ENCODE measurements at regions not wholly inside any gene's neighbourhood (a gene's known extent, or its start where the extent isn't known, plus 50 kb on each side); places are given as distances from the start of the nearest gene placed in this dataset.

DNA sequence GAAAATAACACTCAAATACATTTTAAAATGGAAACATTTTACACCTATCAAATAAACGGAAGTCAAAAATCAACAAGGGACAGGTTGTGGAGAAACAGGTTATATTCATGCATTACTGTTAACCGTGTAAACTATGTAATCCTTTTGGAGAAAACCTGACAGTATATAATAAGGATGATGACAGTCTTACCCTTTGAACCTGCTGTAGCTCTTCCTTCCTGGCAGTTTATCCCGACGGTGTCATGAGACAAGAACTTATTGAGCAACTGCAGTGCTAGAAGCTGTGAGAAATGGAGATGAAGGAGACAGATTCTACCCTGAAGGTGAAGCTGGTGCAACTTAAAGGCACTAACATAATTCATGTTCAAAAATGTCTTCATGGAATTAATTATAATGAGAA is 76.7 kb downstream of the PLEKHG1 start:
- TF ChIP-seq, protein P1, sequence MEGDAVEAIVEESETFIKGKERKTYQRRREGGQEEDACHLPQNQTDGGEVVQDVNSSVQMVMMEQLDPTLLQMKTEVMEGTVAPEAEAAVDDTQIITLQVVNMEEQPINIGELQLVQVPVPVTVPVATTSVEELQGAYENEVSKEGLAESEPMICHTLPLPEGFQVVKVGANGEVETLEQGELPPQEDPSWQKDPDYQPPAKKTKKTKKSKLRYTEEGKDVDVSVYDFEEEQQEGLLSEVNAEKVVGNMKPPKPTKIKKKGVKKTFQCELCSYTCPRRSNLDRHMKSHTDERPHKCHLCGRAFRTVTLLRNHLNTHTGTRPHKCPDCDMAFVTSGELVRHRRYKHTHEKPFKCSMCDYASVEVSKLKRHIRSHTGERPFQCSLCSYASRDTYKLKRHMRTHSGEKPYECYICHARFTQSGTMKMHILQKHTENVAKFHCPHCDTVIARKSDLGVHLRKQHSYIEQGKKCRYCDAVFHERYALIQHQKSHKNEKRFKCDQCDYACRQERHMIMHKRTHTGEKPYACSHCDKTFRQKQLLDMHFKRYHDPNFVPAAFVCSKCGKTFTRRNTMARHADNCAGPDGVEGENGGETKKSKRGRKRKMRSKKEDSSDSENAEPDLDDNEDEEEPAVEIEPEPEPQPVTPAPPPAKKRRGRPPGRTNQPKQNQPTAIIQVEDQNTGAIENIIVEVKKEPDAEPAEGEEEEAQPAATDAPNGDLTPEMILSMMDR (IDR thresholded peaks at IDR 0.05), result no peak
- TF ChIP-seq POLR2A (IDR thresholded peaks at IDR 0.05), result no peak
- TF ChIP-seq EP300 (IDR thresholded peaks at IDR 0.05), result no peak

Measured in gastroesophageal sphincter (tissue), 3 donors.